HEK293T (cell line): ENCODE measurements at regions not wholly inside any gene's neighbourhood (a gene's known extent, or its start where the extent isn't known, plus 50 kb on each side); places are given as distances from the start of the nearest gene placed in this dataset.

ENCODE experiments used
- CTCF ChIA-PET: fragments of 350-600 bp; formaldehyde crosslinking; extraction: SDS; loops from one replicate; lab custom pipeline; 2021; ENCODE audit warnings: antibody characterized with exemption, inconsistent platforms; lab: Yijun Ruan, JAX
- POLR2A ChIA-PET: fragments of 350-600 bp; formaldehyde crosslinking; extraction: SDS; loops from one replicate; lab custom pipeline; 2020; ENCODE audit warnings: antibody characterized with exemption, inconsistent platforms; lab: Yijun Ruan, JAX
- DNase-seq: peaks from one replicate; pipeline ENCODE4 v3.0.0; 2012; ENCODE audit warnings: mixed read lengths; ENCODE audit errors: extremely low spot score
- ARNT ChIP-seq: fragments of 450-650 bp; IDR thresholded peaks from 2 replicates; pipeline ENCODE4 v1.6.1; 2017; ENCODE audit warnings: mild to moderate bottlenecking
- BHLHE40 ChIP-seq: fragments of 450-650 bp; IDR thresholded peaks from 2 replicates; pipeline ENCODE4 v1.6.1; 2016; ENCODE audit warnings: mild to moderate bottlenecking, moderate library complexity, borderline replicate concordance
- CTBP1 ChIP-seq: fragments of 450-650 bp; IDR thresholded peaks from 2 replicates; pipeline ENCODE4 v1.6.1; 2016; ENCODE audit warnings: borderline replicate concordance
- ELF4 ChIP-seq: fragments of 450-650 bp; IDR thresholded peaks from 2 replicates; pipeline ENCODE4 v1.6.1; 2017; ENCODE audit warnings: antibody characterized with exemption
- FOXA1 ChIP-seq: fragments of 450-650 bp; IDR thresholded peaks from 2 replicates; pipeline ENCODE4 v1.6.1; 2016; ENCODE audit warnings: mild to moderate bottlenecking
- FOXK2 ChIP-seq: fragments of 450-650 bp; IDR thresholded peaks from 2 replicates; pipeline ENCODE4 v1.6.1; 2016; ENCODE audit warnings: mild to moderate bottlenecking
- FOXM1 ChIP-seq: fragments of 450-650 bp; IDR thresholded peaks from 2 replicates; pipeline ENCODE4 v1.6.1; 2017; ENCODE audit warnings: mild to moderate bottlenecking, borderline replicate concordance
- HDGF ChIP-seq: fragments of 450-650 bp; IDR thresholded peaks from 2 replicates; pipeline ENCODE4 v1.6.1; 2017; ENCODE audit warnings: antibody characterized with exemption, borderline replicate concordance
- L3MBTL2 ChIP-seq: fragments of 450-650 bp; conservative IDR thresholded peaks from 2 replicates; pipeline ENCODE4 v1.6.1; 2016; ENCODE audit warnings: mild to moderate bottlenecking
- LEF1 ChIP-seq: fragments of 450-650 bp; IDR thresholded peaks from 2 replicates; pipeline ENCODE4 v1.6.1; 2017; ENCODE audit warnings: mild to moderate bottlenecking, borderline replicate concordance
- NFRKB ChIP-seq: fragments of 450-650 bp; IDR thresholded peaks from 2 replicates; pipeline ENCODE4 v1.6.1; 2016; ENCODE audit warnings: mild to moderate bottlenecking, moderate library complexity
- PKNOX1 ChIP-seq: fragments of 450-650 bp; IDR thresholded peaks from 2 replicates; pipeline ENCODE4 v1.6.1; 2016
- SP1 ChIP-seq: fragments of 450-650 bp; IDR thresholded peaks from 2 replicates; pipeline ENCODE4 v1.6.1; 2017
- SUZ12 ChIP-seq: fragments of 450-650 bp; IDR thresholded peaks from 2 replicates; pipeline ENCODE4 v1.6.1; 2016; ENCODE audit warnings: mild to moderate bottlenecking
- TARDBP ChIP-seq: fragments of 450-650 bp; IDR thresholded peaks from 2 replicates; pipeline ENCODE4 v1.6.1; 2016
- ZNF384 ChIP-seq: fragments of 450-650 bp; IDR thresholded peaks from 2 replicates; pipeline ENCODE4 v1.6.1; 2016

- DNase-seq: no peak
- TF ChIP-seq LEF1 (no peak), NFRKB (no peak)
- ChIA-PET CTCF (no interaction called here), POLR2A (no interaction called here)
These were observed 315.2 kb upstream of the PDE4D start for GRCh38 chr5:60208716-60209115.

GRCh38 chr5:60207040-60207439, 313.5 kb upstream of the PDE4D start:
- no peak for DNase-seq
- TF ChIP-seq L3MBTL2: no peak
- TF ChIP-seq LEF1: no peak
- TF ChIP-seq FOXA1: no peak
- TF ChIP-seq SP1: no peak
- no peak for TF ChIP-seq ARNT
- no peak for TF ChIP-seq FOXK2
- TF ChIP-seq ZNF384: no peak
- TF ChIP-seq NFRKB: no peak
- TF ChIP-seq BHLHE40: no peak
- TF ChIP-seq SUZ12: no peak
- TF ChIP-seq HDGF: no peak
- TF ChIP-seq CTBP1: no peak
- TF ChIP-seq TARDBP: no peak
- TF ChIP-seq ELF4: no peak
- POLR2A ChIA-PET: no interaction called here
- CTCF ChIA-PET: no interaction called here

GRCh38 chr5:60206234-60206633, 312.7 kb upstream of the PDE4D start:
- CTCF ChIA-PET: no interaction called here
- DNase-seq: no peak

GRCh38 chr5:60205071-60205470, 311.5 kb upstream of the PDE4D start:
- DNase-seq: no peak
- ChIA-PET CTCF (no interaction called here), POLR2A (no interaction called here)
- TF ChIP-seq CTBP1 (no peak), FOXA1 (no peak), L3MBTL2 (no peak)

More at GRCh38 chr5:60206234-60206633, 312.7 kb upstream of the PDE4D start:
- TF ChIP-seq L3MBTL2 (no peak), FOXK2 (no peak), ZNF384 (no peak), FOXM1 (no peak), CTBP1 (no peak)
- POLR2A ChIA-PET: no interaction called here

GRCh38 chr5:60196385-60197113, 303.0 kb upstream of the PDE4D start:
- DNase-seq: no peak
- CTCF ChIA-PET: no interaction called here
- POLR2A ChIA-PET: no interaction called here
- TF ChIP-seq ELF4: no peak
- no peak for TF ChIP-seq FOXA1
- TF ChIP-seq ZNF384: no peak
- TF ChIP-seq CTBP1: no peak
- TF ChIP-seq NFRKB: no peak
- no peak for TF ChIP-seq HDGF
- no peak for TF ChIP-seq PKNOX1
- TF ChIP-seq L3MBTL2: no peak
- TF ChIP-seq ARNT: no peak
- TF ChIP-seq LEF1: no peak
- TF ChIP-seq SUZ12: no peak
- TF ChIP-seq TARDBP: no peak
- TF ChIP-seq SP1: no peak
- TF ChIP-seq FOXK2: no peak
- TF ChIP-seq FOXM1: no peak
- TF ChIP-seq BHLHE40: no peak

GRCh38 chr5:60195551-60195950, 302.0 kb upstream of the PDE4D start:
- ChIA-PET CTCF (no interaction called here), POLR2A (no interaction called here)
- no peak for TF ChIP-seq NFRKB
- TF ChIP-seq CTBP1: no peak
- no peak for TF ChIP-seq SUZ12
- no peak for TF ChIP-seq HDGF
- TF ChIP-seq LEF1: no peak
- no peak for TF ChIP-seq BHLHE40
- DNase-seq: no peak

- DNase-seq: no peak
- TF ChIP-seq PKNOX1 (no peak), FOXK2 (no peak), ARNT (no peak), FOXA1 (no peak), CTBP1 (no peak), BHLHE40 (no peak), ZNF384 (no peak), ELF4 (no peak), HDGF (no peak), NFRKB (no peak)
- ChIA-PET POLR2A (no interaction called here), CTCF (no interaction called here)
These were observed 301.6 kb upstream of the PDE4D start for GRCh38 chr5:60195083-60195482.
